GM21528 (cell line): ENCODE measurements at regions not wholly inside any gene's neighbourhood (a gene's known extent, or its start where the extent isn't known, plus 50 kb on each side); places are given as distances from the start of the nearest gene placed in this dataset.

Source experiments
- ATAC-seq: cut with Tn5 transposase; IDR thresholded peaks from one replicate; pipeline ENCODE4 v1.9.1; 2021; ENCODE audit warnings: mild to moderate bottlenecking, moderate library complexity; ENCODE audit not compliant: unreplicated experiment, low FRiP score

- ATAC-seq = no peak
Observed at GRCh38 chr18:34583895-34584294, 126.2 kb upstream of the DTNA start.

- no peak for ATAC-seq
Observed at GRCh38 chr18:34590503-34590902, 119.6 kb upstream of the DTNA start.

GRCh38 chr18:34591920-34592444, 118.1 kb upstream of the DTNA start:
- ATAC-seq = no peak

- no peak for ATAC-seq
Observed at GRCh38 chr18:34592481-34592880, 117.6 kb upstream of the DTNA start.

- no peak for ATAC-seq
Observed at GRCh38 chr18:34592961-34593382, 117.1 kb upstream of the DTNA start.

GRCh38 chr18:34594266-34594665, 115.8 kb upstream of the DTNA start:
- no peak for ATAC-seq

GRCh38 chr18:34595690-34596089, 114.4 kb upstream of the DTNA start:
- no peak for ATAC-seq

- ATAC-seq = no peak
Observed at GRCh38 chr18:34598120-34598635, 111.9 kb upstream of the DTNA start.

- ATAC-seq = no peak
Observed at GRCh38 chr18:34600158-34600557, 109.9 kb upstream of the DTNA start.

- no peak for ATAC-seq
Observed at GRCh38 chr18:34600874-34601656, 109.0 kb upstream of the DTNA start.

GRCh38 chr18:34604591-34604990, 105.5 kb upstream of the DTNA start:
- ATAC-seq = no peak

GRCh38 chr18:34606851-34607250, 103.2 kb upstream of the DTNA start:
- ATAC-seq = no peak

- ATAC-seq = no peak
Observed at GRCh38 chr18:34608064-34608463, 102.0 kb upstream of the DTNA start.

GRCh38 chr18:34609986-34610648, 100.0 kb upstream of the DTNA start:
- no peak for ATAC-seq

- ATAC-seq = no peak
Observed at GRCh38 chr18:34611904-34612303, 98.2 kb upstream of the DTNA start.

- ATAC-seq = no peak
Observed at GRCh38 chr18:34620258-34620861, 89.7 kb upstream of the DTNA start.

- no peak for ATAC-seq
Observed at GRCh38 chr18:34623557-34623956, 86.5 kb upstream of the DTNA start.

GRCh38 chr18:34624551-34624950, 85.5 kb upstream of the DTNA start:
- no peak for ATAC-seq

GRCh38 chr18:34626404-34627136, 83.5 kb upstream of the DTNA start:
- no peak for ATAC-seq

- ATAC-seq = no peak
Observed at GRCh38 chr18:34627137-34627920, 82.8 kb upstream of the DTNA start.
